ENCODE measurements at regions not wholly inside any gene's neighbourhood (a gene's known extent, or its start where the extent isn't known, plus 50 kb on each side); places are given as distances from the start of the nearest gene placed in this dataset.

- Histone ChIP-seq H3K4me1 (no peaks in the 10 kb centered on the region), H3K27ac (replicated peaks in 1 of 4) (no peak overlapping the region), H3K9me3 (no peaks in the 10 kb centered on the region), H3K27me3 (no peaks in the 10 kb centered on the region), H3K36me3 (no peaks in the 10 kb centered on the region), H3K4me3 (no peak overlapping the region)
- TF ChIP-seq POLR2AphosphoS5 (IDR thresholded peaks at IDR 0.05) = no peak
- TF ChIP-seq POLR2A (IDR thresholded peaks at IDR 0.05; ENCODE audit: low read depth) = no peak
- TF ChIP-seq EP300 (IDR thresholded peaks at IDR 0.05) = no peak
- TF ChIP-seq CTCF (IDR thresholded peaks at IDR 0.05) = no peak
- WGBS = 96% methylated on average over 2 of the region's 2 CpGs
- no peak for DNase-seq (ENCODE audit: extremely low spot score)
- intact Hi-C loops (cut with DNase I) = no loop called here
Observed at GRCh38 chr11:92022499-92022898, 202.1 kb upstream of the FAT3 start.

- intact Hi-C loops (cut with DNase I) = no loop called here
Observed at GRCh38 chr11:92018332-92018731, 206.3 kb upstream of the FAT3 start.

GRCh38 chr11:92008249-92008648 lies 216.4 kb upstream of the FAT3 start:
- no peak overlapping the region for H3K4me3 ChIP-seq
- DNase-seq (ENCODE audit: extremely low spot score) = no peak
- no peaks in the 10 kb centered on the region for H3K4me1 ChIP-seq
- no peak overlapping the region for H3K27ac ChIP-seq (replicated peaks in 1 of 4)
- intact Hi-C loops (cut with DNase I) = no loop called here
- TF ChIP-seq POLR2A (IDR thresholded peaks at IDR 0.05; ENCODE audit: low read depth) (no peak), POLR2AphosphoS5 (IDR thresholded peaks at IDR 0.05) (no peak), CTCF (IDR thresholded peaks at IDR 0.05) (no peak), EP300 (IDR thresholded peaks at IDR 0.05) (no peak)
- H3K27me3 ChIP-seq = no peaks in the 10 kb centered on the region
- H3K36me3 ChIP-seq = no peaks in the 10 kb centered on the region
- peaks cover 0 to 8% (median 2%) of the 10 kb centered on the region in 4 donors for H3K9me3 ChIP-seq
- WGBS = 79% methylated on average over 1 of the region's 1 CpG

More at GRCh38 chr11:92018332-92018731, 206.3 kb upstream of the FAT3 start:
- TF ChIP-seq POLR2A (IDR thresholded peaks at IDR 0.05; ENCODE audit: low read depth) (no peak), POLR2AphosphoS5 (IDR thresholded peaks at IDR 0.05) (no peak), EP300 (IDR thresholded peaks at IDR 0.05) (no peak), CTCF (IDR thresholded peaks at IDR 0.05) (no peak)
- no peaks in the 10 kb centered on the region for H3K4me1 ChIP-seq
- no peak for DNase-seq (ENCODE audit: extremely low spot score)
- no peaks in the 10 kb centered on the region for H3K36me3 ChIP-seq
- H3K27ac ChIP-seq (replicated peaks in 1 of 4) = no peak overlapping the region
- no peaks in the 10 kb centered on the region for H3K27me3 ChIP-seq
- 75% methylated on average over 1 of the region's 3 CpGs for WGBS
- H3K9me3 ChIP-seq = peaks cover 0 to 21% (median 18%) of the 10 kb centered on the region in 4 donors
- no peak overlapping the region for H3K4me3 ChIP-seq

DNA sequence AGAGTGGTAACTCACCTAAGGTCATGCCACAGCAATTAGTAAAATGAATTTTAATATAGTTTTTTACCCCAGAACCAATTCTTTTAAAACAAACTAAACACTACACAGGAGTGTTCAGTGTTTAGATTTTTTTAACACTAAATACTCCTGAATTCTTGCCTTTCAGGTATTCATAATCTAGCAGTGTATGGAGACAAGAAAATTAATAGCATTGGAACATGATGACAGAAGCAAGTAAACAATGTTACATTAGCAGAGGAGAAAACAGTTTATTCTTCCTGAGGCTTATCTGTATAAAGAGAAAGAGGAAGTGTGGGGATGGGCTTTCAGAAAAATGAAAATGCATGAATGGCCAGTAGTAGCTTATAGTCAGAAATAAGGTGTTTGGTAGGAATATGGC lies 222.1 kb upstream of the FAT3 start:
- TF ChIP-seq CTCF (IDR thresholded peaks at IDR 0.05) (no peak), EP300 (IDR thresholded peaks at IDR 0.05) (no peak), POLR2A (IDR thresholded peaks at IDR 0.05; ENCODE audit: low read depth) (no peak), POLR2AphosphoS5 (IDR thresholded peaks at IDR 0.05) (no peak)
- Histone ChIP-seq H3K9me3 (no peaks in the 10 kb centered on the region), H3K4me3 (no peak overlapping the region), H3K27ac (replicated peaks in 1 of 4) (no peak overlapping the region), H3K27me3 (no peaks in the 10 kb centered on the region), H3K4me1 (no peaks in the 10 kb centered on the region), H3K36me3 (no peaks in the 10 kb centered on the region)
- intact Hi-C loops (cut with DNase I) = no loop called here
- no peak for DNase-seq (ENCODE audit: extremely low spot score)

DNA sequence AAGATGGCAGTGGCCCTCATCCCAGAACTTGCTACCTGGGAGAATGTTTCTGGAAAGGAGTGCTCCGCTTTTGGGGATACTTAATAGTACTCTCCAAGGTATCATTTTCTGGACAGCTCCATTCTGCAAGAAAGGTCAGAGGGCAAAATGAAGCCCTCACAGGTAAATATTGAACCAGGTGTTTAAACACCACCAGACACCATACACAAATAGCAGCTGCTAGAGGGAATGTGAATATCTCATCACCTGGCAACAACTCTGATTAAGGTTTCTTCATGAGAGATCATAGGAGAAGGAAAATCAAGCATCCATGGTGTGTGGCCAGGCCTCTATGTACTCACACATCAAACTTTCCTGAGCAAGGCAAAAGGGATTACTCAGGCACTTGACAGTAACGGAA lies 226.1 kb upstream of the FAT3 start:
- no peaks in the 10 kb centered on the region for H3K27me3 ChIP-seq
- H3K27ac ChIP-seq (replicated peaks in 1 of 4) = no peak overlapping the region
- DNase-seq (ENCODE audit: extremely low spot score) = no peak
- H3K36me3 ChIP-seq = no peaks in the 10 kb centered on the region
- intact Hi-C loops (cut with DNase I) = no loop called here
- H3K9me3 ChIP-seq = no peaks in the 10 kb centered on the region
- TF ChIP-seq CTCF (IDR thresholded peaks at IDR 0.05) (no peak), POLR2AphosphoS5 (IDR thresholded peaks at IDR 0.05) (no peak), EP300 (IDR thresholded peaks at IDR 0.05) (no peak), POLR2A (IDR thresholded peaks at IDR 0.05; ENCODE audit: low read depth) (no peak)
- 97% methylated on average over 2 of the region's 2 CpGs for WGBS
- H3K4me3 ChIP-seq = no peak overlapping the region
- H3K4me1 ChIP-seq = no peaks in the 10 kb centered on the region
